GM19463 (cell line): ENCODE measurements at regions not wholly inside any gene's neighbourhood (a gene's known extent, or its start where the extent isn't known, plus 50 kb on each side); places are given as distances from the start of the nearest gene placed in this dataset.
A peak's percentile ranks its signal among the peaks of the same experiment; 100 is the strongest.
"Not testable (repeated sequence)": the region's sequence is repeated elsewhere in the genome, so short reads cannot be mapped to it uniquely, and the experiment has no call there.

Experiments
- ATAC-seq: cut with Tn5 transposase; IDR thresholded peaks from one replicate; pipeline ENCODE4 v1.9.1; 2021; ENCODE audit warnings: mild to moderate bottlenecking, moderate library complexity; ENCODE audit not compliant: unreplicated experiment

- not testable (repeated sequence) for ATAC-seq
Observed at GRCh38 chrX:35221391-35221790, 278.8 kb downstream of the FAM47B start.

DNA sequence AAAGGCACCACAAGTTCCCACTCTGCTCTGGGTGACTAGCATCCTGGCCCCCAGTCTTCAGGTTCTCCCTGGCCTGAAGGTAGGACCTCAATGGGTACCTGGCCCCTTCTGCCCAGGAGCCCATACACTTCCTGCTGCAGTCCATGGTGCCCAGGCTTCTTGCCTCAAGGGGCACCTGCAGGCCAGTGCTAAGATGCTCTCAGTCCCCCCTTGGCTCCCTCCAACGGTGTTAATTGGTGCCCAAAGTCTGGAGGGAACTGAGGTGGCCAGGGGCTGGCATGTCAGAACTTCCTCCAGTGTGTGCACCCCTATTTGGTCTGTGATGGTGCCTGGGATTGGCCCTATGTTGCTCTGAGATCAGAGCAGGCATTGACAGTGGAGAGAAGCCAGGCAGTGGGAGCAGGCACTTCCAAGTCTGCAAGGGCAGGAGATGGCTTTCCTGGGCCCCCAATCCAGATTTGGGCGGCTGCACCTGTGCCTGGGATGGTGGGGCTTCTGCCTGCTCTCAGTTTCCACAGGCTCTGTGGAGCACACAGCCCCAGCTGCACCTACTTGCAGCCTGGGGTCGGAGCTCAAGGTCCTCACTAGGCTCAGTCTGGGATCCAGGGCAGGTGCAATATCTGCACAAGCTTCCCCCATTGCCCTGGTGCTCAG lies 301.6 kb downstream of the FAM47B start:
- ATAC-seq: no peak

- ATAC-seq: no peak
Observed at GRCh38 chrX:35244796-35245508, 302.4 kb downstream of the FAM47B start.

GRCh38 chrX:35251226-35251625 lies 308.6 kb downstream of the FAM47B start:
- no peak for ATAC-seq

GRCh38 chrX:35276115-35276514 lies 333.5 kb downstream of the FAM47B start:
- ATAC-seq: no peak

- no peak for ATAC-seq
Observed at GRCh38 chrX:35285289-35285962, 342.8 kb downstream of the FAM47B start.

DNA sequence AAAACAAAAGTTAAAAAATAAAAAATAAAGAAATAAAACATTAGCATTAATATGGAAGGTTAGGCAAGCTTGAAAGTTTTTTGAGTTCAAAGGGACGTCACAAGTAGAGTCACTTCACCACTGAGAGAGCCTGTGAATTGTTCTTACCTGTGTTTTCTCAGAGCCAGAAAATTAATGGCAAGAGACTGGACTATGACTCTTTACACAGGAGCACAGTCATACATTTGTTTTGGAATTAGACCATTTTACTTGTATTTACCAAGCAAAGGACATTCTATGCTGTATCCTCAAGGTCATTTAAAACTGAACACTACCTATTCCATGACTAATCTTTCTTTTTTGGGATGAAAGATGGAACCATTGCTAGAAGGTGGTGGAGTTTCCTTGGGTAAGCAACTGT lies 346.1 kb downstream of the FAM47B start:
- no peak for ATAC-seq

DNA sequence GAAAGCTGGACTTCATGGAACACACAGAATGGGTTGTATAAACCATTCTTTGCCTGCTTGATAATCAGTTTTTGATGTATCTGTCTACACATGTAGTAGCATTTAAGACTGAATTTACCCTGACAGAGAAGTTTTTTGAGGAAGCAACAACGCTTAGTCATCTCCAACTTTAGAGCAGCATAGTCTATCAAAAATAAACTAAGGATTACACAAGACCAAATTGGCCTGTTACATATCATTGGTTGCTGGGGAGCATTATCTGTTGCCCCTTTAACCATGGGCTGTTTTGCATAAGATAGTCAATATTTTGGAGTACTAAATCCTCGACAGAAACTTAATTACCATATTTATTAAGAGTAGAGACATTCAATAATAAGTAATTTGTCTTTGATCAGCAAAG lies 347.4 kb downstream of the FAM47B start:
- ATAC-seq: no peak

- ATAC-seq: no peak
Observed at GRCh38 chrX:35291013-35291412, 348.4 kb downstream of the FAM47B start.

DNA sequence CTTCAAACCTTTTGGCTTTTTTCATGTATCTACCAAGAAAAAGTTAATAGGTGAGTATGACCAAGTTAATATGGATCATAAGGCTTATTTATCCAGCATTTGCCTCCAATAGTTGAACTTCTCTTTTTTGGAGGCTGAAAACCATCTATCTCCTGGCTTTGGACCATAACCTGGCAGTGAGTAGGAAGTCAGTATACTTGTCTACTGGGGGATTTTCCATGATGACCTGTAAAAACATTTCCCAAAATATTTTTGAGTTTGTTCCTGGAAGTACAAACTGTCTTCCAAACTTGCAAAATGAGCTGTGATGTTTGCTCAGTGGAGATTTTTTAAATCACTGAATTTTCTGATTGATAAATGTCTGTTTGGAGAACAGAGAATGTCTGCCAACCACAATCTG lies 349.9 kb downstream of the FAM47B start:
- ATAC-seq: no peak

GRCh38 chrX:35305037-35305436 lies 362.4 kb downstream of the FAM47B start:
- ATAC-seq: not testable (repeated sequence)

DNA sequence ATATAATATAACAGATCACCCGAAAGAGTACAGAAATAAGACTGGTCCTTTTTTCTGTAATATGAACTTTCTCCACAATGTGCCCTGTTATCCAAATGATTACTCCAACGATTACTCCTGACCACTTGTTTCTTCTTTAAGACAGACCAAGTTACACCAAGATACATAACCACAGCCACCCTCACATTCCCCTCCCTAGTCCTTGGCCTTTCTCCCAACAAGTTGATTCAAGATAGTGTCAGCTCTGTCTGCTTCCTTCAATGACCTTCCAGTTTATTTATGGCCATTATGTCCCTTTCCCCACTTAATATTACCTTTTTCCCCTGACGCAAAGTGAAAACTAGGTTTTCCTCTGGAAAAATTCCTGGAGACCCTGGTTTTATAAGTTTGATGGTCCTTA lies 397.2 kb downstream of the FAM47B start:
- ATAC-seq: no peak

GRCh38 chrX:35340465-35340864 lies 397.9 kb downstream of the FAM47B start:
- ATAC-seq: no peak

GRCh38 chrX:35351212-35351611 lies 408.6 kb downstream of the FAM47B start:
- no peak for ATAC-seq

- ATAC-seq: no peak
Observed at GRCh38 chrX:35351795-35352483, 409.3 kb downstream of the FAM47B start.

- ATAC-seq: no peak
Observed at GRCh38 chrX:35357656-35358055, 415.1 kb downstream of the FAM47B start.

GRCh38 chrX:35362866-35363265 lies 420.3 kb downstream of the FAM47B start:
- no peak for ATAC-seq

DNA sequence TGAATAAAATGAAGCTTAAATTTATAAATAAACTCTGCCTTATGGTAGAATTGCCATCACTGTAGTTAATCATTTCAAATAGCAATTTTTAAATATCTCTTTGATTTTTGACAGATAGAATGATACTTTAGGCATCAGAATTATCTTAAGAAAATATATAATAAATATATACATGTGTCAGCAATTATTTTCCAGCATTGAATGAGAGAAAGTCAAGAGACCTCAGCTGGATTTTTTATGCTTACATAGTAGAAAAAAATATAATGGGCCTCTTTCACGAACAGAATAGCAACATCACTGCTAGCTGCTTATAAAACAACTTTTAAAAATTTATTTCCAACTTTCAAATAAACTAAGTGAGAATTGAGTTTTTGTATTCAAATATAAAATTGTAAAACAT lies 424.0 kb upstream of the MAGEB16 start:
- no peak for ATAC-seq

DNA sequence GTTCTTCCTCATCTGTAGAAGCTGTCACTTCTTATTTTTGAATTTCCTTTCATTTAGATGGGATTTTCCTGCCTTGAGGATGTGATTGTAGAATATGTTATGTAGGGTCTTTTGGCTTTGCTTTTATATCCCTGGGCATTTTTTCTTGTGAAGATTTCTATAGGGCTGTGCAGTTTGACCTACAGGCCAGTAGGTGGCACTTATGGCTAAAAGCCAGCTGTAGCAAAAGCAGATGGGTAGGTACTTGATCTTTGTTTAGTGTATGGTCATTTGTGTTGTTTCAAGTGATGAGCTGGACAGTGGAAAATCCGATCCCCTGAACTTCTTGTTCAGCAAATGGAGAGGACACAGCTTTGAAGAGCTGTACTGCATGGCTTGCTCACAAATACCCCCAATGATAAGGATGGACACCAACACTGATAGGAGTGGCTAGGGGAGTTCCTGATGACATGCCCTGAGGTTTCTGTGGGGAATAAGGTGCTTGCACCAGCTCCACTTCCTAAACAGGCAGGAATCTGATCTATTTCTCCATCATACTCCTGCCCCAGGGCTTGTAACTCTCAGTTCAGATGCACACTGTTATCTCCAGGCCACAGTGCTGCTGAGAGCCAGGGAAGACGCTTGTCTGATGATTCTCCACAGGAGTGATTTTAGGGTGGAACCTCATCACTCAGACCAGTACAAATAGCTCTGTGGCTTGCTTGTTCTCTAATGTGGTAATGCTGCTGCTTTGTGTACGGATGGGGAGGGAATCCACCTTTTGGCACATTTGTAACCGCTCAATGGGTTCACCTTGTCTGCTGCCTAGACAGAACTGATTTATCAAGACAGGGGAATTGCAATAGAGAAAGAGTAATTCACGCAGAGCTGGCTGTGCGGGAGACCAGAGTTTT lies 417.1 kb upstream of the MAGEB16 start:
- peak; percentile 80 for ATAC-seq

DNA sequence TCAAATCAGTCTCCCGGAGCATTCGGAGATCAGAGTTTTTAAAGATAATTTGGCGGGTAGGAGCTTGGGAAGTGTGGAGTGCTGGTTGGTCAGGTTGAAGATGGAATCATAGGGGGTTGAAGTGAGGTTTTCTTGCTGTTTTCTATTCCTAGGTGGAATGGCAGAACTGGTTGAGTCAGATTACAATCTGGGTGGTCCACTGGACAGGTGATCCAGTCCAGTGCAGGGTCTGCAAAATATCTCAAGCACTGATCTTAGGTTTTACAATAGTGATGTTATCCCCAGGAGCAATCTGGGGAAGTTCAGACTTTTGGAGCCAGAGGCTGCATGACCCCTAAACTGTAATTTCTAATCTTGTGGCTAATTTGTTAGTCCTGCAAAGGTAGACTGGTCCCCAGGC lies 416.4 kb upstream of the MAGEB16 start:
- ATAC-seq: not testable (repeated sequence)

GRCh38 chrX:35382966-35383365 lies 415.2 kb upstream of the MAGEB16 start:
- ATAC-seq: no peak
